IMR-90 (cell line): ENCODE measurements at regions not wholly inside any gene's neighbourhood (a gene's known extent, or its start where the extent isn't known, plus 50 kb on each side); places are given as distances from the start of the nearest gene placed in this dataset.

Experiments
- CEBPB ChIP-seq: IDR thresholded peaks from 2 replicates; pipeline ENCODE4 v1.6.1; 2012; ENCODE audit warnings: low read depth, low read length, improper control_type of control experiment
- CHD1 ChIP-seq: IDR thresholded peaks from 2 replicates; pipeline ENCODE4 v1.6.1; 2012; ENCODE audit warnings: low read depth, low read length, improper control_type of control experiment
- CTCF ChIP-seq: conservative IDR thresholded peaks from 2 replicates; pipeline ENCODE4 v1.5.1; 2012; ENCODE audit warnings: mild to moderate bottlenecking, low read depth, low read length, improper control_type of control experiment
- MAFK ChIP-seq: IDR thresholded peaks from 2 replicates; pipeline ENCODE4 v1.6.1; 2012; ENCODE audit warnings: low read depth, low read length, improper control_type of control experiment
- MXI1 ChIP-seq: IDR thresholded peaks from 2 replicates; pipeline ENCODE4 v1.6.1; 2012; ENCODE audit warnings: low read depth, mild to moderate bottlenecking, low read length, moderate library complexity, borderline replicate concordance
- POLR2A ChIP-seq: IDR thresholded peaks from 2 replicates; pipeline ENCODE4 v1.6.1; 2012; ENCODE audit warnings: mild to moderate bottlenecking, low read depth, low read length
- RAD21 ChIP-seq: IDR thresholded peaks from 2 replicates; pipeline ENCODE4 v1.6.1; 2012; ENCODE audit warnings: low read length, improper control_type of control experiment
- RCOR1 ChIP-seq: IDR thresholded peaks from 2 replicates; pipeline ENCODE4 v1.6.1; 2012; ENCODE audit warnings: mild to moderate bottlenecking, low read length, improper control_type of control experiment; ENCODE audit not compliant: insufficient replicate concordance
- RFX5 ChIP-seq: IDR thresholded peaks from 2 replicates; pipeline ENCODE4 v1.8.0; 2012; ENCODE audit warnings: low read depth, mild to moderate bottlenecking, low read length, moderate library complexity
- SMC3 ChIP-seq: fragments of 150-350 bp; IDR thresholded peaks from 2 replicates; pipeline ENCODE4 v1.6.1; 2016; ENCODE audit warnings: low read depth, mild to moderate bottlenecking, antibody characterized with exemption, low read length, moderate library complexity

- TF ChIP-seq RAD21 (no peak), CTCF (no peak), SMC3 (no peak), CEBPB (no peak), MXI1 (no peak), POLR2A (no peak), RCOR1 (no peak), MAFK (no peak), RFX5 (no peak), CHD1 (no peak)
Measured at GRCh38 chr12:119931402-119931801, 54.3 kb upstream of the CIT start.
